ENCODE measurements at regions not wholly inside any gene's neighbourhood (a gene's known extent, or its start where the extent isn't known, plus 50 kb on each side); places are given as distances from the start of the nearest gene placed in this dataset.
"Not testable (repeated sequence)": the region's sequence is repeated elsewhere in the genome, so short reads cannot be mapped to it uniquely, and the experiment has no call there.

GRCh38 chr14:106302661-106303060, 776.3 kb downstream of the TMEM121 start:
- no peak for DNase-seq

DNA sequence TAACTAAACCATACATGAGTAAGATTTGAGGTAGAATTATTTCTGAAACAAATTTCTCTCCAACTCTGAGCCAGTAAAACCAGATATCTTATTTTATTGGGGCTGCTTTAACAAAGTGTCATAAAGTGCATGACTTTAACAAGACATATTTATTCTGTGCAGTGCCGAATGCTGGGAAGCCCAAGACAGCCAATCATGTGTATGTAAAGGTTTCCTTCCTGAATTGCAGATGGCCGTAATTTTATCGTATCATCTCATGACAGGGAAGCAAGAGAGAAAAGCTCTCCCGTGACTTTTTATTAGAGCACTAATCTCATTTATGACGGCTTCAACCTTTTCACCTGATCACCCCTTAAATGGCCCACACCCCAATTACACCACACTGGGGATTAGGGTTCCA, 777.9 kb downstream of the TMEM121 start:
- no peak for DNase-seq

DNA sequence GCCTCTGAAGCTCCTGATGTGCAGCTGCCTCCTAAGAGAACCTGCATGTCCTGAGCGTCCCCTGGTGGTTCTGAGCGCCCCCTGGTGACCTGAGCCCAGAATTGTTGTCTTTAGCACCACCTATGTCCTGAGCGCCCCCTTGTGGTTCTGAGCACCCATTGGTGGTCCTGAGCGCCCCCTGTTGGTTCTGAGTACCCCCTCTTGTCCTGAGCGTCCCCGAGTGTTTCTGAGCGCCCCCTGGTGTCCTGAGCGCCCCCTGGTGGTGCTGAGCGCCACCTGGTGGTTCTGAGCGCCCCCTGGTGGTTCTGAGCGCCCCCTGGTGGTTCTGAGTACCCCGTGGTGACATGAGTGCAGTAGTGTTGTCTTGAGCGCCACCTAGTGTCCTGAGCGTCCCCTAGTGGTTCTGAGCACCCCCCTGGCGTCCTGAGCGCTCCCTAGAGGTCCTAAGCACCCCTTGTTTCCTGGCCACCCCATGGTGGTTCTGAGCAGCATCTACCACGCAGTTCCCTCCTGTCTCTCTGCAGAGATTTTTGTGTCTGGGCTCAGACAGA, 782.5 kb downstream of the TMEM121 start:
- peak; percentile 100 for DNase-seq

GRCh38 chr14:106309423-106309822, 783.0 kb downstream of the TMEM121 start:
- no peak for DNase-seq

GRCh38 chr14:106315436-106315835, 789.1 kb downstream of the TMEM121 start:
- no peak for DNase-seq

DNA sequence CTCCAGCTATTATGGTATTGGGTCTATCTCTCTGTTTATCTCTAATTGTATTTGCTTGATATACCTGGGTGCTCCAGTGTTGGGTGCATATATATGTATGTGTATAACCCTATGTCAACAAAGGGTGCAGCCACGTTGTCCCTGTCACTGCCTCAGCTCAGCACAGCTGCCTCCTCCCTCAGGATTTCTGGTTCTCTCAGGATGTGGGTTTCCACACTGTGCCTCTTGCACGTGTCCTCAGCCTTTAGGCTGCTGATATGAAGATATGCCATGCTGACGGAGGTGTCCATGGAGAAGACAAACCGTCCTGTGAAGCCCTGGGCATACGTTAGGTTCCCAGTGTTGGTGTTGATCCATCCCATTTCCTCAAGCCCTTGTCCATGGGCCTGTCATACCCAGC, 791.2 kb downstream of the TMEM121 start:
- DNase-seq, result no peak

GRCh38 chr14:106318700-106319099, 792.3 kb downstream of the TMEM121 start:
- peak; percentile 85 for DNase-seq

DNA sequence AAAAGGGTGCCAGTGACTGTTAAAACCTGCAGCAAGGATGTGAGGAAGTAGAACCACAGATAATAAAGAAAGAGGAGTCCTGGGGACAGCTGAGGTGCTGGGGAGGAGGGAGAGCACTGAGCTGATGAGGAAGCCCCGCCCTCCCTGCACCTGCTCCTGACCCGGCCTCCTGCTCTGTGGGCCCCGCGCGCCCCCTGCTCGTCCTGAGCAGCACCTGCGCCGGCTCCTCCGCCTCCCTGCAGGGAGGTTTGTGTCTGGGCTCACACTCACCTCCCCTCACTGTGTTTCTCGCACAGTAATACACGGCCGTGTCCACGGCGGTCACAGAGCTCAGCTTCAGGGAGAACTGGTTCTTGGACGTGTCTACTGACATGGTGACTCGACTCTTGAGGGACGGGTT, 797.6 kb downstream of the TMEM121 start:
- DNase-seq, result not testable (repeated sequence)

- DNase-seq, result no peak
Observed at GRCh38 chr14:106327234-106327633, 800.9 kb downstream of the TMEM121 start.

- not testable (repeated sequence) for DNase-seq
Observed at GRCh38 chr14:106327702-106328353, 801.4 kb downstream of the TMEM121 start.

DNA sequence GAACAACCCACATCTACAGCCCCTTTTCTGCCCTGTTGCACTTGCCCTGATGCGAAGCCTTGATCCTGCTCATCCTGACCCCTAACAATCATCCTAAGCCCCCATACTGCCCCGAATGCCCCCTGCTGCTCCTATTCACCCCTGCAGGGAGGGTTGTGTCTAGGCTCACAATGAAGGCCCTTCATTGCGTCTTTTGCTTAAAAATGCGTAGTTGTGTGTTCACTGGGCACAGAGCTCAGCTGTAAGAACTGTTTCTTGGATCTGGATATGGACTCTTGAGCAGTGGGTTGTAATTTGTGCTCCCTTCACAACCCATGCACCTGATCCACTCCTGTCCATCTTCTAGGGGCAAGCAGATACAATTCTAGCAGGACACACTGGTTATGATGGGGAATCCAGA, 802.9 kb downstream of the TMEM121 start:
- DNase-seq, result not testable (repeated sequence)

- not testable (repeated sequence) for DNase-seq
Observed at GRCh38 chr14:106329987-106330774, 803.8 kb downstream of the TMEM121 start.

GRCh38 chr14:106334428-106335109, 808.2 kb downstream of the TMEM121 start:
- DNase-seq, result peak; percentile 100

DNA sequence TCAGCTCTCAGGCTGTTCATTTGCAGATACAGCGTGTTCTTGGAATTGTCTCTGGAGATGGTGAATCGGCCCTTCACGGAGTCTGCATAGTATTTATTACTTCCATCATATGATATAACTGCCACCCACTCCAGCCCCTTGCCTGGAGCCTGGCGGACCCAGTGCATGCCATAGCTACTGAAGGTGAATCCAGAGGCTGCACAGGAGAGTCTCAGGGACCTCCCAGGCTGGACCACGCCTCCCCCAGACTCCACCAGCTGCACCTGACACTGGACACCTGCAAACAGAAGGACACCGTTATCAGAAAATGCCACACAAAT, 808.7 kb downstream of the TMEM121 start:
- DNase-seq, result not testable (repeated sequence)

DNA sequence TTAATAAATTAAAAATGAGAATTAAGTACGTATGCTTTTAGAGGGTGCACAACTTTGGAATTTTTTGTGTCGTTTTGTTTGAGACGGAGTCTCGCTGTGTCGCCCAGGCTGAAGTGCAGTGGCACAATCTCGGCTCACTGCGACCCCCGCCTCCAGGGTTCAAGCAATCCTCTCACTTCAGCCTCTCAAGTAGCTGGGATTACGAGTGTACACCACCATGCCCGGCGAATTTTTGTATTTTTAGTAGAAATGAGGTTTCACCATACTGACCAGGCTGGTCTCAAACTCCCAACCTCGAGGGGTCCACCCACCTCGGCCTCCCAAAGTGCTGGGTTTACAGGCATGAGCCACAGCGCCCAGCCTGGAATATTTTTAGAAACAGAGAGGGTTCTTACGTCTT, 812.4 kb downstream of the TMEM121 start:
- DNase-seq, result not testable (repeated sequence)

- DNase-seq, result not testable (repeated sequence)
Observed at GRCh38 chr14:106340658-106341057, 814.3 kb downstream of the TMEM121 start.

GRCh38 chr14:106341161-106341560, 814.8 kb downstream of the TMEM121 start:
- DNase-seq, result not testable (repeated sequence)

DNA sequence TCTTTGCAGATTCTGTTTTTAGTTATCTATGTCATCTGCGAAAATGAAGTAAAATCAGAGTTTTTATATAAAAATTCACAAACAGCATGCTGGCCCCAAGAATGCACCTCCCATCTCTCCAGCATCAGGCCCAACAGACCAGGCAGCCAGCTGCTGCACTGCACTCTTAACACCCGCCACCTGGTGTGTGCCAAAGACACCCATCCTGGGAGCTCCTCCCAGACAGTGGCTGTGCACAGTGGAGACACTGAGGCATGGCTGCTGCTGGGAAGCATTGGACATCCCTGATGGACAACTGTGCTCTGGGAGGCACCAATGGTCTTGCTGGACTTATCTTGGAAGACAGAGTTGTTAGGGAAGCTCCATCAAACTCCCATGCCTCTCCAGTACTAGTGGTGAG, 817.2 kb downstream of the TMEM121 start:
- no peak for DNase-seq

DNA sequence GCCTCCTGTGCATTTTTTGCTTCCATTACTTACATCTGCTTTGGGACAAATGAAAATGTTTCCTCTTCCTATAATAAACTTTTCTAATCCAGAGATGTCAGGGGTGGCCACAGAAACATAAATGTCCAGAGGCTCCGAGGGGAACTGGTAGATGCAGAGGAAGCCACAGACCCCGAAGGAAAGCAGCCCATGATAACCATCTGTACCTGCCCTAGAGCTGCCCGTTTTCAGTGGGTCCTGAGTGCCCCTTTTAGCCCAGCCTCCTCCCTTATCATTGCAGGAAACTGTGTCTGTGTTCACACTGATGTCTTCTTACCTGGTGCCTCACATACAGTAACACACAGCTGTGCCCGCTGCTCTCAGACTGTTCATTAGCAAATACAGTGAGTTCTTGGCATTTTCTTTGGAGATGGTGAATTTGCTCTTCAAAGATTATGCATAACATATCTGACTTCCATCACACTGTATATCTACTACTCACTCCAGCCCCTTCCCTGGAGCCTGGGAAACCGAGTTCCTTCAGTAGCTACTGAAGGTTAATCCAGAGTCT, 817.8 kb downstream of the TMEM121 start:
- DNase-seq, result not testable (repeated sequence)

GRCh38 chr14:106344791-106345479, 818.6 kb downstream of the TMEM121 start:
- not testable (repeated sequence) for DNase-seq

DNA sequence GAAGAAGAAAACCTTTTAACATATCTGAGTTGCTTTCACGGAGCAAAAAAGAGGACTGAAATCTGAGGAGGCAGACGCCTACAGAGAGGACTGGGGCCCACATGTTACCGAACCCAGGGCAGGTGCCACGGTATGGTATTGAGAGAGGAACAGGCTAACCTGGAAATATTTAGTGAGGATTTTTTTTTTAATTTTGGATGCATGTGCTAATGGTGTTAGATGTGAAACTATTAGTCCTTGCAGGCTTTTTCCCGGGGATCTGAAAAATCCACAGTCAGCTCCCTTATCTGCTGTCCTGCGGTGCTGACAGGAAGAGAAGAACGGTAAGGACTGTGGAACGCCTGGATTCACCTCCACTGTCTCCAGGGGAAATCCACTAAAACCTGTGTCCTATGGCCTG, 819.7 kb downstream of the TMEM121 start:
- DNase-seq, result no peak

DNA sequence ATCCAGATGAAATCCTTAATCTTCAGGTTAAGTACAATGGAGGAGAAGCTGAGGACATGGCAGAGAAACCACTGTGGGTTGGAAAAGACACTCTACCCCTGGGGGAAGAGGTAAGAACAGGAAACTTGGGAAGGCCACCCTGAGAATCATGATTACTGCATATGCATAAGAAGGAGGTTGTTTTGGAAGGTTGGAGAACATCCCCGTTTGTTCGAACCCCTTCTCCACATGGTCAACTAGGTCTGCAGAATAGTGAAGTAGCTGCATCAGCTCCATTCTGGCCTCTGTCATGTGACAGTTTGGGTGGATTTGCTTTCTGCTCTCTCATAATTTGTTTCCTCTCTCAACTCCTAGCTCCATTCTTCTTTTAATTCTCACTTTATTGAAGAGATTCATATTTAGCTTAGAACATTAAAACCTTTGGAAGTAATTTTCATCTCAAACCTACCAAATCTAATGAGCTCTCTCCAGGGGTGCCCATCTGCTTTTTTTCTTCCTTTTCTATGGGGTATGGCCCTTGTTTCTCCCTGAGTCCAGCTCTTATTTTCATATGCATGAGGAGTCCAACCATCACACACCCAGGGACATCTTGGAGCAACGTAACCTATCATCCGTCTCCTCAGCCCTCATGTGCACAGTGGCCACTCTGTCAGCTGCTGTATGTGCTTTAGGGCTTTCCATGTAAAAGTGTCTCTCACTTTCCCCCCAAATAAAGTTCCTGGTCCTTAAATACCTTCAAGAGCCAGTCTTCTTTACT, 820.3 kb downstream of the TMEM121 start:
- no peak for DNase-seq

Measured in activated CD8-positive, alpha-beta memory T cell treated with anti-CD3 and anti-CD28 coated beads, Interleukin-2, amount 50 U/mL, for 48 hours (primary cell).